Nephron progenitor cell (in vitro differentiated cells): ENCODE measurements at regions not wholly inside any gene's neighbourhood (a gene's known extent, or its start where the extent isn't known, plus 50 kb on each side); places are given as distances from the start of the nearest gene placed in this dataset.
A peak's percentile ranks its signal among the peaks of the same experiment; 100 is the strongest.

Experiments
- DNase-seq: peaks from one replicate; pipeline ENCODE4 v3.0.0; 2021
- H3K27ac Mint-ChIP-seq: 2 replicates; pipeline ENCODE4 v1.8.0; 2021; ENCODE audit warnings: mild to moderate bottlenecking, moderate library complexity, mixed read lengths
- H3K27me3 Mint-ChIP-seq: 2 replicates; pipeline ENCODE4 v1.8.0; 2021; ENCODE audit warnings: mild to moderate bottlenecking, low read depth, mixed read lengths; ENCODE audit not compliant: poor library complexity
- H3K36me3 Mint-ChIP-seq: 2 replicates; pipeline ENCODE4 v1.8.0; 2021; ENCODE audit warnings: low read depth, mixed read lengths
- H3K4me1 Mint-ChIP-seq: 2 replicates; pipeline ENCODE4 v1.8.0; 2021; ENCODE audit warnings: mixed read lengths
- H3K4me3 Mint-ChIP-seq: 2 replicates; pipeline ENCODE4 v1.8.0; 2021; ENCODE audit warnings: mild to moderate bottlenecking, moderate library complexity, mixed read lengths
- H3K9me3 Mint-ChIP-seq: 2 replicates; pipeline ENCODE4 v1.8.0; 2021; ENCODE audit warnings: mild to moderate bottlenecking, moderate library complexity, mixed read lengths
- TF ChIP-seq, protein P1 (sequence below): fragments of 200-600 bp; sonication (generic); IDR thresholded peaks from 2 replicates; pipeline ENCODE4 v1.5.0; 2021; ENCODE audit warnings: antibody characterized with exemption

DNA sequence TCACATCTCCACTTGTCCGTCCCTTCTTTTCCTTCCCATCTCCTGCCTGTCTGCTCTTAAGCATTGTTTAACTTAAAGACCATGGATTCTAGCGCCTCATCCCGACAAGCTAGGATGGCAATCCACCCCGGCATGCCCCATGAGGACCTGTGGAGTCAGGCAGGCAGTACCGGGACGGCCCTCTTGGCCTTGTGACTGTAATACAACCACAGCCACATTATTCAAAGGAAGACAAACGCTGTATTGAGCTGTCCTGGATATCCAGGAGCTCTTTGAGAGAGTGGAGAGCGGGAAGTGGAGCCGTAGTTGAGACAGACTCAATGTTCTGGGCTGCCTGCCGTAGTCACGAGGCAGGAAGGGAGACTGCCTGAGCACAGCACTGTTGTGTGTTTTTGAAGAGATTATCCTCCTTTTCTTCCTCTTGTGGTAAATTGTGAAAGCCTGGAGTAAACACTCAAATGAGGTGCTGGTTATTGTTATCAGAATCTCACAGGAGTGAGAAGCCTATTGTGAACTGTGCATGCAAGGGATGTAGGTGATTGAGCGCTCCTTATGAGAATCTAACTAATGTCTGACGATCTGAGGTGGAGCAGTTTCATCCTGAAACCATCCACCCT, 929.8 kb upstream of the CNTNAP5 start:
- H3K36me3 Mint-ChIP-seq: no peaks in the 10 kb centered on the region
- no peaks in the 10 kb centered on the region for H3K4me1 Mint-ChIP-seq
- no peaks in the 10 kb centered on the region for H3K9me3 Mint-ChIP-seq
- no peak for DNase-seq
- H3K4me3 Mint-ChIP-seq: no peak overlapping the region
- no peaks in the 10 kb centered on the region for H3K27me3 Mint-ChIP-seq
- peak overlapping the region; percentile 21 for H3K27ac Mint-ChIP-seq
- TF ChIP-seq, protein P1, sequence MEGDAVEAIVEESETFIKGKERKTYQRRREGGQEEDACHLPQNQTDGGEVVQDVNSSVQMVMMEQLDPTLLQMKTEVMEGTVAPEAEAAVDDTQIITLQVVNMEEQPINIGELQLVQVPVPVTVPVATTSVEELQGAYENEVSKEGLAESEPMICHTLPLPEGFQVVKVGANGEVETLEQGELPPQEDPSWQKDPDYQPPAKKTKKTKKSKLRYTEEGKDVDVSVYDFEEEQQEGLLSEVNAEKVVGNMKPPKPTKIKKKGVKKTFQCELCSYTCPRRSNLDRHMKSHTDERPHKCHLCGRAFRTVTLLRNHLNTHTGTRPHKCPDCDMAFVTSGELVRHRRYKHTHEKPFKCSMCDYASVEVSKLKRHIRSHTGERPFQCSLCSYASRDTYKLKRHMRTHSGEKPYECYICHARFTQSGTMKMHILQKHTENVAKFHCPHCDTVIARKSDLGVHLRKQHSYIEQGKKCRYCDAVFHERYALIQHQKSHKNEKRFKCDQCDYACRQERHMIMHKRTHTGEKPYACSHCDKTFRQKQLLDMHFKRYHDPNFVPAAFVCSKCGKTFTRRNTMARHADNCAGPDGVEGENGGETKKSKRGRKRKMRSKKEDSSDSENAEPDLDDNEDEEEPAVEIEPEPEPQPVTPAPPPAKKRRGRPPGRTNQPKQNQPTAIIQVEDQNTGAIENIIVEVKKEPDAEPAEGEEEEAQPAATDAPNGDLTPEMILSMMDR: no peak

DNA sequence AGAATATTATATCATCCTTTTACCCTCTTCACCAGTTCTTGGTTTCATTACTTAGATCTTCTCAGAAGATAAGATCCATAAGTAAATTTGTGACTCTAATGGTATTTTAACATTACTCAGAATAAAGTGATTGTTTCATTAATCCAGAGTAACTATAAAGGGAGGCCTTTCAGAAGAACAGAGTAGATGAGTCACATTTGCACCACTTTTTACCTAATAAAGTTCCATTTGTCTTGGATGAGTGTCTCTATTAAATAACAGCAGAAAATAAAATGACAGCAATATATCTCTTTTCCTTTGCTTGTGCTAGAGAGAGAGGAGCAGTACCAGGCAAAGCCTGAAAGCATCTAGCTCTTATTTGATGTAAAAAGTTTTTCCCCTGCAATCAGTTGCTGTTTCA, 926.5 kb upstream of the CNTNAP5 start:
- no peak for DNase-seq
- Mint-ChIP-seq H3K4me1 (no peaks in the 10 kb centered on the region), H3K4me3 (no peak overlapping the region), H3K27ac (no peak overlapping the region), H3K9me3 (no peaks in the 10 kb centered on the region), H3K27me3 (no peaks in the 10 kb centered on the region), H3K36me3 (no peaks in the 10 kb centered on the region)
- TF ChIP-seq, protein P1: no peak

DNA sequence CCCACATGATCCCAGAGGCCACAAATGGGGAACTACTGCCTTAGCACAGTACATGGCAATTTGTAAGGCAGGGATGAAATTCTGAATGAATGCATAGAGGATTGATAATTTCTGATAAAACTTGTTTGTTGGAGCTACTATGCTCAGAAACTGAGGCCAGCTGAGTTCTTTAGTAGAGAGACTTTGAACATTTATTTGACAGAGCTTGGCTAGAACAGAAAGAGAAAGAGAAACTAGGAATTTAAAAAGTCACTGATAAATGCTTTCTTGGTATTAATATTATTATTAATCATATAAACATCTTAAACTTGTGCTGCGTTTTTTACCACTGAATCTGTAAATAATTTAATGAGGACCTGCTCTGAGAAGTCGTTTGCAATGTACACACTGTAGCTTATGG, 923.7 kb upstream of the CNTNAP5 start:
- Mint-ChIP-seq H3K4me1 (no peaks in the 10 kb centered on the region), H3K9me3 (no peaks in the 10 kb centered on the region), H3K4me3 (no peak overlapping the region), H3K27ac (no peak overlapping the region), H3K27me3 (no peaks in the 10 kb centered on the region), H3K36me3 (no peaks in the 10 kb centered on the region)
- TF ChIP-seq, protein P1: no peak
- no peak for DNase-seq

DNA sequence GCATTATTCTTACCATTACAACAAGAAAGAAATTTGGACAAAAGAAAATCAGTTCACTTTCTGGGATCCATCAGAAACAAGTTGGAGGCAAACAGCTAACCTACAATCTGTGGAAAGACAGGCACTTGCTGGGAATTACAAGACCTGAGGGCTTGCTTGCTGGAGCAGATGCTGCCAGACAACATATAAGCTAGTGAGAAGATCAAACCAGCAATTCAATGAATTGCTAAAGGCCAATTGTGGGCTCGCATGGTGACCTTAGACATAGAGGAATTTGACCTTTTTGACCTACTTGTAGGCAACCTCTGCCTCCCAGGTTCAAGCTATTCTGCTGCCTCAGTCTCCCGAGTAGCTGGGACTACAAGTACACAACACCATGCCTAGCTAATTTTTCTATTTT, 921.2 kb upstream of the CNTNAP5 start:
- H3K27ac Mint-ChIP-seq: no peak overlapping the region
- DNase-seq: no peak
- no peaks in the 10 kb centered on the region for H3K9me3 Mint-ChIP-seq
- no peaks in the 10 kb centered on the region for H3K27me3 Mint-ChIP-seq
- H3K4me1 Mint-ChIP-seq: no peaks in the 10 kb centered on the region
- H3K4me3 Mint-ChIP-seq: no peak overlapping the region
- H3K36me3 Mint-ChIP-seq: no peaks in the 10 kb centered on the region
- TF ChIP-seq, protein P1: no peak

DNA sequence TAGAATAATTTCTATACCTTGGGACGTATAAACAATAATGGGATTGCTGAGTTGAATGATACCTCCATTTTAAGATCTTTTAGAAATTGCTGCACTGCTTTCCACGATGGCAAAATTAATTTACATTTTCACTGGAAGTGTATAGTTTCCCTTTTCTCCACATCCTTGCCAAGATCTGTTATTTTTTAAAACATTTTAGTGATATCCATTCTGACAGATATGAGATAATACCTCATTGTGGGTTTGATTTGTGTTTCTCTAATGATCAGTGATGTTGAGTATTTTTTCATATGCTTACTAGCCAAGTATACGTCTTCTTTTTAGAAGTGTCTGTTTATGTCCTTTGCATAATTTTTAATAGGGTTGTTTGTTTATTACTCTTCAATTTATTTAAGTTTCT, 908.5 kb upstream of the CNTNAP5 start:
- Mint-ChIP-seq H3K4me1 (no peaks in the 10 kb centered on the region), H3K4me3 (no peak overlapping the region), H3K27ac (no peak overlapping the region), H3K9me3 (peaks cover 11% of the 10 kb centered on the region), H3K36me3 (no peaks in the 10 kb centered on the region), H3K27me3 (peaks cover 3% of the 10 kb centered on the region)
- TF ChIP-seq, protein P1: no peak
- no peak for DNase-seq

DNA sequence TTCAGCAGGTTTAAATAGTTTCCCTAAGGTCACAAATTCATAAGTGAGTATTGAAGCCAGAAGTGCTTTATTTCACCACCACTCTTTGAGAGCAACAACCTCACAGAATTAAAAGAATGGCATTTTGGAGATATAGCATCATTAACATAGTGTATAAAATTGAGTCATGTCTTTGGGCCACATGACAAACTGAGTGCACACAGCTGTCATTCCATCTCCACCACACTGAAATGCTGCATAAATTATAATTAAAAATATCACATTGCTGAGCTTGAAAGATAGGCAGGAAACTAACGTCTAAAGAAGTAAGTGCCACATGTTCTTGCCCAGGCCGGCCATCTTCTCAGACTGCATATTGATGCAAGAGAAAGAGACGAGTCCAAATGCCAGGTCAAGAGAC, 897.9 kb upstream of the CNTNAP5 start:
- Mint-ChIP-seq H3K4me1 (no peaks in the 10 kb centered on the region), H3K36me3 (no peaks in the 10 kb centered on the region), H3K4me3 (no peak overlapping the region), H3K9me3 (peaks cover 14% of the 10 kb centered on the region), H3K27me3 (no peaks in the 10 kb centered on the region), H3K27ac (no peak overlapping the region)
- DNase-seq: no peak
- TF ChIP-seq, protein P1: no peak
